ENCODE measurements at regions not wholly inside any gene's neighbourhood (a gene's known extent, or its start where the extent isn't known, plus 50 kb on each side); places are given as distances from the start of the nearest gene placed in this dataset.

DNA sequence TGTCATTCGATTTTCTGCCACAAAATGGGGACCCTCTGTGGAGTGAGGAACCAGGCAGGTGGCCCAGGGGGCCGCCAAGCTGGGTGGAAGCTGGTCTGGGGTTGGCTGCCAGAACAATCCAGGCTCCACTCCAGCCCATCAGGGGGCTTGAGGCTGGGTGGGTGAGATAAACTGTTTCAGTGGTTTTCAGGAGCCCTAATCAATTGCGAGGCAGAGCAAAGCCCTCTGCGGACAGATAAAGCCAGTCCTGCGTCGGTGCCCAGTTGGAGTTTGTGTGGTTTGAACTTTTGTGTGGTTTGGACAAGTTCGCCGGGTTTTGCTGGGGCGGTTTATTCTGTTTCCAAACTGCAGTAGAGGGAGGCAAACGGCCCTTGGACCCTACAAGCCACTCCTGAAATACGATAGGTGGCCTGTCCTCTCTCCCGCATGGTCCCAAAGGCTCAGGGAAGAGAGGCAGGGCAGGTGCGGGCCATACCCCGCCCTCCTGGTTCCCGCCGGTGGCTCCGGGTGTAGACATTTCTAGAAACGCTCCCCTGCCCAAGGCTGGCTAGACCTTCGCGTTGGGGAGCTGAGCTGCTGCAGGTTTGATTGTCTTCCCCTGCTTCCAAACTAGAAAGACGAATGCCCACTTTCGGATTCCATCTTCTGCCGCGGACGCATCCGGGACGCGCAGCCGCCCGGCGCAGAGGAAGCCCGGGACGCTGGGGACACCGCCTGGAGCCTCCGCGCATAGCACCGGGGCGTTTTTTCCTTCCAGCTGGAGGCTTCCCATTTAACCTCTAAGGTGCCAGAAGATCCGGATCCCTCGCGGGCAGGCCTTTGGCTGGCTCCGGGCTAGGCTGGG is 169.0 kb upstream of the BCOR start:
- WGBS, 2 donors, result 10 to 11% methylated on average over 42 of the region's 42 CpGs
- peak; percentile 85 to 95 (median 92) for ATAC-seq
- H3K27me3 ChIP-seq, result peaks cover 0 to 32% (median 0%) of the 10 kb centered on the region in 7 donors
- peak overlapping the region; percentile 25 to 61 (median 52) for H3K4me3 ChIP-seq
- H3K36me3 ChIP-seq, result no peaks in the 10 kb centered on the region
- peaks cover 0 to 5% (median 0%) of the 10 kb centered on the region in 11 donors for H3K9me3 ChIP-seq
- intact Hi-C loops (cut with DNase I), result loop anchor here in 8 of 10 donors (2.0 to 10.0 kb wide), 13 partner anchors 89 to 532 kb away; partner anchors contain the start of gene BCOR (in 4 of the 8)
- TF ChIP-seq, protein P1, sequence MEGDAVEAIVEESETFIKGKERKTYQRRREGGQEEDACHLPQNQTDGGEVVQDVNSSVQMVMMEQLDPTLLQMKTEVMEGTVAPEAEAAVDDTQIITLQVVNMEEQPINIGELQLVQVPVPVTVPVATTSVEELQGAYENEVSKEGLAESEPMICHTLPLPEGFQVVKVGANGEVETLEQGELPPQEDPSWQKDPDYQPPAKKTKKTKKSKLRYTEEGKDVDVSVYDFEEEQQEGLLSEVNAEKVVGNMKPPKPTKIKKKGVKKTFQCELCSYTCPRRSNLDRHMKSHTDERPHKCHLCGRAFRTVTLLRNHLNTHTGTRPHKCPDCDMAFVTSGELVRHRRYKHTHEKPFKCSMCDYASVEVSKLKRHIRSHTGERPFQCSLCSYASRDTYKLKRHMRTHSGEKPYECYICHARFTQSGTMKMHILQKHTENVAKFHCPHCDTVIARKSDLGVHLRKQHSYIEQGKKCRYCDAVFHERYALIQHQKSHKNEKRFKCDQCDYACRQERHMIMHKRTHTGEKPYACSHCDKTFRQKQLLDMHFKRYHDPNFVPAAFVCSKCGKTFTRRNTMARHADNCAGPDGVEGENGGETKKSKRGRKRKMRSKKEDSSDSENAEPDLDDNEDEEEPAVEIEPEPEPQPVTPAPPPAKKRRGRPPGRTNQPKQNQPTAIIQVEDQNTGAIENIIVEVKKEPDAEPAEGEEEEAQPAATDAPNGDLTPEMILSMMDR (IDR thresholded peaks at IDR 0.05), result peak; percentile 38 to 81 (median 63)
- H3K4me1 ChIP-seq, result peaks cover 0 to 39% (median 8%) of the 10 kb centered on the region in 9 donors
- peak overlapping the region in 9 of 10 donors; percentile 65 to 83 (median 77) for H3K27ac ChIP-seq
- DNase-seq, result peak; percentile 64 to 70

DNA sequence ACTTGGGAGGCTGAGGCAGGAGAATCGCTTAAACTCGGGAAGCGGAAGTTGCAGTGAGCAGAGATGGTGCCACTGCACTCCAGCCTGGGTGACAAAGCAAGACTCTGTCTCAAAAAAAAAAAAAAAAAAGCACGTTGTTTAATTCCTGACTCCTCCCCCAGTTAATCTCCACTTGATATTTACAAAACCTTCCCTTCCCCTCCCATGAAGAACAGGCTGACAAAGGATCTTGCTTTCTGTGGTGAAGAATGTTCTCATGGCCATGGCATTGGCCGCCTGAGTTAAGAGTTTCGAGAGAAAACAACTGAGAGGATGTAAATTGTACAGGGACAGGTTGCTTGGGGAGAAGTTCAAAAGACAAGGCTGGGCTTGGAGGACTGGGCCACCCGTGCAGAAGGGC is 168.2 kb upstream of the BCOR start:
- no peak overlapping the region for H3K4me3 ChIP-seq
- intact Hi-C loops (cut with DNase I), result loop anchor here in 8 of 10 donors (2.0 to 10.0 kb wide), 13 partner anchors 89 to 531 kb away; partner anchors contain the start of gene BCOR (in 4 of the 8)

DNA sequence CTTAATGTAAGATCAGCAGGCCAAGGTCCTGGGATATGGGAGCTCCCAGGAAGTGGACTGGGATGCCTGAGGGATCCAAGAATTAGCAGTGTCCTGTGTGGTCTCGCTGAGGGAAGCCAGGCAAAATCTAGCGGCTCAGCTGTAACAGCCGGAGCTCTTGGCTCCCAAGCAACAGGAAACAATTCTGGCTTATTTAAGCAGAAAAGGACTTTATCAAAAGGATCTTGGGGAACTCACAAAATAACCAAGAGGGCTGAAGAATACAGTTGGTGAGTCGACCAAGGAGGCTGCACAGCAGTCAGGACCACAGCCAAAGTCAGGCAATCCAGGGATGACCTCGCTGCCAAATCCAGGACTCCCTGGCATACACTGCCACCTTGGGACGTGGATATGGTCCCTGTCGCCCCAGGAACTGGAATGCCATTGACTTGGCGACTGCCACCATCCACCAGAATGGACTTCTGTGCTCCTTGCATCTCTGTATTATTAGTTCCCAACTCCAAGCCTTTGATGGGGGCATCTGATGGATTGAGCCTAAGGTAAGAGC is 165.3 kb upstream of the BCOR start:
- intact Hi-C loops (cut with DNase I), result loop anchor here in 8 of 10 donors (5.0 to 10.0 kb wide), 6 partner anchors 86 to 528 kb away; partner anchors contain the start of gene BCOR (in 3 of the 8)
- peak in 4 of 8 donors; percentile 11 to 30 (median 12) for ATAC-seq

More for the DNA sequence above, 168.2 kb upstream of the BCOR start:
- Histone ChIP-seq H3K36me3 (no peaks in the 10 kb centered on the region), H3K4me1 (peaks cover 0 to 39% (median 8%) of the 10 kb centered on the region in 9 donors), H3K27ac (no peak overlapping the region), H3K9me3 (no peaks in the 10 kb centered on the region), H3K27me3 (peaks cover 0 to 32% (median 0%) of the 10 kb centered on the region in 7 donors)
- 76 to 80% methylated on average over 7 of the region's 7 CpGs for WGBS, 2 donors
- ATAC-seq (no peak), DNase-seq (no peak)
- TF ChIP-seq, protein P1 (IDR thresholded peaks at IDR 0.05), result no peak

More for the DNA sequence above, 165.3 kb upstream of the BCOR start:
- Histone ChIP-seq H3K9me3 (no peaks in the 10 kb centered on the region), H3K36me3 (no peaks in the 10 kb centered on the region), H3K27me3 (peaks cover 0 to 32% (median 0%) of the 10 kb centered on the region in 7 donors), H3K4me3 (no peak overlapping the region), H3K27ac (peak overlapping the region in 6 of 10 donors; percentile 8 to 68 (median 42)), H3K4me1 (peaks cover 0 to 36% (median 8%) of the 10 kb centered on the region in 9 donors)
- TF ChIP-seq, protein P1 (IDR thresholded peaks at IDR 0.05), result peak in 3 of 9 donors; percentile 9 to 34 (median 18)
- WGBS, 2 donors, result 30 to 36% methylated on average over 8 of the region's 8 CpGs
- DNase-seq, result no peak
